ENCODE measurements at regions not wholly inside any gene's neighbourhood (a gene's known extent, or its start where the extent isn't known, plus 50 kb on each side); places are given as distances from the start of the nearest gene placed in this dataset.

GRCh38 chr16:86962913-86963312, 354.3 kb downstream of the C16orf95 start:
- Histone ChIP-seq H3K27ac (ENCODE audit: low read depth, low read length) (no peak overlapping the region), H3K4me1 (ENCODE audit: control insufficient read depth, insufficient read depth, low read length) (no peaks in the 10 kb centered on the region), H3K27me3 (ENCODE audit: control insufficient read depth, insufficient read depth, low read length, poor library complexity, severe bottlenecking) (no peaks in the 10 kb centered on the region), H3K4me3 (ENCODE audit: low read length) (no peak overlapping the region), H3K36me3 (ENCODE audit: control insufficient read depth, insufficient read depth, low read length) (no peaks in the 10 kb centered on the region), H3K9me3 (ENCODE audit: control insufficient read depth, low read length) (no peaks in the 10 kb centered on the region), H3K9ac (ENCODE audit: extremely low read depth, low read length, poor library complexity, severe bottlenecking) (no peak overlapping the region)
- Mint-ChIP-seq H3K36me3 (ENCODE audit: low read depth) (no peaks in the 10 kb centered on the region), H3K9me3 (no peaks in the 10 kb centered on the region), H3K27me3 (ENCODE audit: insufficient read depth) (peaks cover 6% of the 10 kb centered on the region), H3K27ac (no peak overlapping the region), H3K4me1 (no peaks in the 10 kb centered on the region), H3K4me3 (no peak overlapping the region)
- no peak for DNase-seq
- 91 to 93% methylated on average over 6 to 11 of the region's 11 CpGs for WGBS, 2 experiments (ENCODE audit: insufficient coverage in 1 of 2, insufficient read length in 1 of 2)
- no peak for TF ChIP-seq CTCF (conservative IDR thresholded peaks at IDR 0.05)

GRCh38 chr16:86963600-86964575, 353.3 kb downstream of the C16orf95 start:
- Histone ChIP-seq H3K9me3 (ENCODE audit: control insufficient read depth, low read length) (no peaks in the 10 kb centered on the region), H3K27me3 (ENCODE audit: control insufficient read depth, insufficient read depth, low read length, poor library complexity, severe bottlenecking) (no peaks in the 10 kb centered on the region), H3K36me3 (ENCODE audit: control insufficient read depth, insufficient read depth, low read length) (no peaks in the 10 kb centered on the region), H3K4me1 (ENCODE audit: control insufficient read depth, insufficient read depth, low read length) (no peaks in the 10 kb centered on the region), H3K9ac (ENCODE audit: extremely low read depth, low read length, poor library complexity, severe bottlenecking) (no peak overlapping the region), H3K4me3 (ENCODE audit: low read length) (no peak overlapping the region), H3K27ac (ENCODE audit: low read depth, low read length) (no peak overlapping the region)
- Mint-ChIP-seq H3K27me3 (ENCODE audit: insufficient read depth) (peaks cover 6% of the 10 kb centered on the region), H3K27ac (no peak overlapping the region), H3K4me3 (no peak overlapping the region), H3K4me1 (no peaks in the 10 kb centered on the region), H3K9me3 (no peaks in the 10 kb centered on the region), H3K36me3 (ENCODE audit: low read depth) (no peaks in the 10 kb centered on the region)
- no peak for DNase-seq
- TF ChIP-seq CTCF (conservative IDR thresholded peaks at IDR 0.05) = no peak
- 90 to 94% methylated on average over 21 to 25 of the region's 25 CpGs for WGBS, 2 experiments (ENCODE audit: insufficient coverage in 1 of 2, insufficient read length in 1 of 2)

- no peaks in the 10 kb centered on the region for H3K9me3 ChIP-seq (ENCODE audit: control insufficient read depth, low read length)
- 92 to 95% methylated on average over 6 to 14 of the region's 14 CpGs for WGBS, 2 experiments (ENCODE audit: insufficient coverage in 1 of 2, insufficient read length in 1 of 2)
- Mint-ChIP-seq H3K27ac (no peak overlapping the region), H3K4me3 (no peak overlapping the region), H3K9me3 (no peaks in the 10 kb centered on the region), H3K4me1 (no peaks in the 10 kb centered on the region), H3K36me3 (ENCODE audit: low read depth) (no peaks in the 10 kb centered on the region), H3K27me3 (ENCODE audit: insufficient read depth) (peaks cover 6% of the 10 kb centered on the region)
- H3K4me1 ChIP-seq (ENCODE audit: control insufficient read depth, insufficient read depth, low read length) = no peaks in the 10 kb centered on the region
- no peak overlapping the region for H3K9ac ChIP-seq (ENCODE audit: extremely low read depth, low read length, poor library complexity, severe bottlenecking)
- DNase-seq = no peak
- H3K27me3 ChIP-seq (ENCODE audit: control insufficient read depth, insufficient read depth, low read length, poor library complexity, severe bottlenecking) = no peaks in the 10 kb centered on the region
- H3K4me3 ChIP-seq (ENCODE audit: low read length) = no peak overlapping the region
- H3K36me3 ChIP-seq (ENCODE audit: control insufficient read depth, insufficient read depth, low read length) = no peaks in the 10 kb centered on the region
- H3K27ac ChIP-seq (ENCODE audit: low read depth, low read length) = no peak overlapping the region
- TF ChIP-seq CTCF (conservative IDR thresholded peaks at IDR 0.05) = no peak
Measured at GRCh38 chr16:86964796-86965241, 352.4 kb downstream of the C16orf95 start.

All from endodermal cell (in vitro differentiated cells).